ENCODE measurements at regions not wholly inside any gene's neighbourhood (a gene's known extent, or its start where the extent isn't known, plus 50 kb on each side); places are given as distances from the start of the nearest gene placed in this dataset.

GRCh38 chr15:39124155-39124552 lies 456.7 kb upstream of the THBS1 start:
- intact Hi-C loops (cut with micrococcal nuclease; ENCODE audit: unreplicated experiment) (no loop called here), in situ Hi-C loops (cut with HindIII; ENCODE audit: low pct_unique_long_range_greater_than_20kb, low sequenced_read_pairs) (no loop called here)
- Histone ChIP-seq H3K27me3 (ENCODE audit: control insufficient read depth, insufficient read depth, low read length) (no peaks in the 10 kb centered on the region), H3K36me3 (ENCODE audit: control insufficient read depth, insufficient read depth, low read length) (no peaks in the 10 kb centered on the region), H3K4me3 (ENCODE audit: low read depth in 2 of 2, low read length in 2 of 2) (no peak overlapping the region), H3K9me3 (ENCODE audit: control insufficient read depth, insufficient read depth, low read depth, low read length) (peaks cover 3% of the 10 kb centered on the region; the same call in 1 of the 2 replicates), H3K4me1 (ENCODE audit: control insufficient read depth, insufficient read depth, low read length) (peaks cover 20% of the 10 kb centered on the region), H3K27ac (ENCODE audit: low read length) (peak overlapping the region; percentile 32)
- TF ChIP-seq POLR2AphosphoS5 (IDR thresholded peaks at IDR 0.05; ENCODE audit: low read depth, low read length) (no peak), TCF7L2 (IDR thresholded peaks at IDR 0.05; ENCODE audit: low read depth, low read length) (no peak), SIN3A (IDR thresholded peaks at IDR 0.05; ENCODE audit: borderline replicate concordance, insufficient read depth, low read depth, low read length) (no peak), REST (IDR thresholded peaks at IDR 0.05; ENCODE audit: insufficient read depth in 1 of 2, low read depth in 2 of 2, low read length in 1 of 2) (no peak), CTCF (IDR thresholded peaks at IDR 0.05) (no peak)
- ChIA-PET CTCF (no interaction called here), POLR2A (no interaction called here)
- DNase-seq (ENCODE audit: low read depth, low spot score) (no peak), ATAC-seq (no peak)
- no TSS peak for BruUV-seq (replicated peaks)

GRCh38 chr15:39124553-39125171 lies 456.2 kb upstream of the THBS1 start:
- no peak for ATAC-seq

More at GRCh38 chr15:39124553-39125171, 456.2 kb upstream of the THBS1 start:
- no peak for DNase-seq (ENCODE audit: low read depth, low spot score)
- intact Hi-C loops (cut with micrococcal nuclease; ENCODE audit: unreplicated experiment) (no loop called here), in situ Hi-C loops (cut with HindIII; ENCODE audit: low pct_unique_long_range_greater_than_20kb, low sequenced_read_pairs) (no loop called here)
- BruUV-seq (replicated peaks) = no TSS peak
- no peaks in the 10 kb centered on the region for H3K36me3 ChIP-seq (ENCODE audit: control insufficient read depth, insufficient read depth, low read length)
- TF ChIP-seq TCF7L2 (IDR thresholded peaks at IDR 0.05; ENCODE audit: low read depth, low read length) = no peak
- no peak for TF ChIP-seq CTCF (IDR thresholded peaks at IDR 0.05)
- no peak for TF ChIP-seq SIN3A (IDR thresholded peaks at IDR 0.05; ENCODE audit: borderline replicate concordance, insufficient read depth, low read depth, low read length)
- no peak for TF ChIP-seq POLR2AphosphoS5 (IDR thresholded peaks at IDR 0.05; ENCODE audit: low read depth, low read length)
- no peak for TF ChIP-seq REST (IDR thresholded peaks at IDR 0.05; ENCODE audit: insufficient read depth in 1 of 2, low read depth in 2 of 2, low read length in 1 of 2)
- H3K4me3 ChIP-seq (ENCODE audit: low read depth in 2 of 2, low read length in 2 of 2) = no peak overlapping the region
- peaks cover 24% of the 10 kb centered on the region for H3K4me1 ChIP-seq (ENCODE audit: control insufficient read depth, insufficient read depth, low read length)
- H3K27me3 ChIP-seq (ENCODE audit: control insufficient read depth, insufficient read depth, low read length) = no peaks in the 10 kb centered on the region
- peaks cover 3% of the 10 kb centered on the region; the same call in 1 of the 2 replicates for H3K9me3 ChIP-seq (ENCODE audit: control insufficient read depth, insufficient read depth, low read depth, low read length)
- ChIA-PET CTCF (no interaction called here), POLR2A (no interaction called here)
- peak overlapping the region; percentile 32 for H3K27ac ChIP-seq (ENCODE audit: low read length)

All from Panc1 (cell line).